ENCODE measurements at regions not wholly inside any gene's neighbourhood (a gene's known extent, or its start where the extent isn't known, plus 50 kb on each side); places are given as distances from the start of the nearest gene placed in this dataset.
A peak's percentile ranks its signal among the peaks of the same experiment; 100 is the strongest.
"Not testable (repeated sequence)": the region's sequence is repeated elsewhere in the genome, so short reads cannot be mapped to it uniquely, and the experiment has no call there.

DNA sequence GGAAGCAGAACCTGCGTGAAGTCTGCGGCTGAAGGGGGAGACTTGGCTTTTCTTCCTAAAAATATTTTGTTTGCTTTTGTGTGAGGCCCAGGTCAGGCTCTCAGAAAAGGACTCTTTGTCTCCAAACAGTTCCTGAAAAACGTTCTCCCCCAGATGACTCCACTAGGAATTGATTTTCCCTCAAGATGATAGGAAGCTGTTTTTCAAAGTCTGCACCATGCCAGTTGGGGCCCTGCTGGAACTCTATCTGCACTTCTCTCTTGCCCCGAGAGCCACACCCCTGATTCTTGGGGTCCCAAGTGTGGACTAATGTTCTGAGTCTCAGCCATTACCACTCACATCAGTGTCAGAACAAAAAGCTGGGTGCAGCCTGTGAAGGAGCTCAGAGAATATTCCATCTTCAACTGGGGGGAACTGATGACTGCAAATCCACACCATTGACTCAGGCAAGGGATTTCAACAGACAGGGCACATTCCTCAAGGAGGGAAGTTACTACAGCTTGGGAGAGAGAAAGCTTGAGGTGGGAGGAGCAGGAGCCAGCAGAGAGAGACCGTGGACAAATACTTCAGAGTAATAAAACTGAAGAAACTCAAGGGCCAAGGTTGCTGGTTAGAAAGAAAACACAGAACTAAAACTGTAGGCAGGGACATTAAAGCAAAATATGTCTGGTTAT, 768.3 kb downstream of the RNF144A start:
- H3K4me3 ChIP-seq (ENCODE audit: control insufficient read depth, low read depth, low read length), result no peak overlapping the region
- peak; percentile 60 for DNase-seq (ENCODE audit: low read depth)
- TF ChIP-seq, protein P1, sequence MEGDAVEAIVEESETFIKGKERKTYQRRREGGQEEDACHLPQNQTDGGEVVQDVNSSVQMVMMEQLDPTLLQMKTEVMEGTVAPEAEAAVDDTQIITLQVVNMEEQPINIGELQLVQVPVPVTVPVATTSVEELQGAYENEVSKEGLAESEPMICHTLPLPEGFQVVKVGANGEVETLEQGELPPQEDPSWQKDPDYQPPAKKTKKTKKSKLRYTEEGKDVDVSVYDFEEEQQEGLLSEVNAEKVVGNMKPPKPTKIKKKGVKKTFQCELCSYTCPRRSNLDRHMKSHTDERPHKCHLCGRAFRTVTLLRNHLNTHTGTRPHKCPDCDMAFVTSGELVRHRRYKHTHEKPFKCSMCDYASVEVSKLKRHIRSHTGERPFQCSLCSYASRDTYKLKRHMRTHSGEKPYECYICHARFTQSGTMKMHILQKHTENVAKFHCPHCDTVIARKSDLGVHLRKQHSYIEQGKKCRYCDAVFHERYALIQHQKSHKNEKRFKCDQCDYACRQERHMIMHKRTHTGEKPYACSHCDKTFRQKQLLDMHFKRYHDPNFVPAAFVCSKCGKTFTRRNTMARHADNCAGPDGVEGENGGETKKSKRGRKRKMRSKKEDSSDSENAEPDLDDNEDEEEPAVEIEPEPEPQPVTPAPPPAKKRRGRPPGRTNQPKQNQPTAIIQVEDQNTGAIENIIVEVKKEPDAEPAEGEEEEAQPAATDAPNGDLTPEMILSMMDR (conservative IDR thresholded peaks at IDR 0.05; ENCODE audit: control insufficient read depth, insufficient read depth, low read depth, low read length), result no peak

DNA sequence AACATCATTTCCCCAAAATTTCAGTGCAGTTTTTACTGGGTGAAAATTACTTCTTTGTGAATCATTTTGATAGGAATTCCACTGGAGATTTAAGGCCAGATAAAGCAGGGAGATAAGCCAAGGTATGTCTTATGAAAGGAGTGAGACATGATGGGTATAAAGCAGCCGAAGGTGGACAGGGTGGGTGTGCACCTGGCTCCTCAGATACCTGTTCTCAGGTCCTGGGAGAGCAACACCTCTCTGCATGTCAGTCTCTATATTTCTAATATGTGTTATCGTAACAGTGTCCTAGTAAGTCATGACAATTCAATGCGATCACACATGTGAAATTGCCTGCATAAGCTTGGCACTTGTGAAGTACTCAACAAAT, 768.8 kb downstream of the RNF144A start:
- TF ChIP-seq, protein P1 (conservative IDR thresholded peaks at IDR 0.05; ENCODE audit: control insufficient read depth, insufficient read depth, low read depth, low read length), result no peak
- H3K4me3 ChIP-seq (ENCODE audit: control insufficient read depth, low read depth, low read length), result no peak overlapping the region
- no peak for DNase-seq (ENCODE audit: low read depth)

DNA sequence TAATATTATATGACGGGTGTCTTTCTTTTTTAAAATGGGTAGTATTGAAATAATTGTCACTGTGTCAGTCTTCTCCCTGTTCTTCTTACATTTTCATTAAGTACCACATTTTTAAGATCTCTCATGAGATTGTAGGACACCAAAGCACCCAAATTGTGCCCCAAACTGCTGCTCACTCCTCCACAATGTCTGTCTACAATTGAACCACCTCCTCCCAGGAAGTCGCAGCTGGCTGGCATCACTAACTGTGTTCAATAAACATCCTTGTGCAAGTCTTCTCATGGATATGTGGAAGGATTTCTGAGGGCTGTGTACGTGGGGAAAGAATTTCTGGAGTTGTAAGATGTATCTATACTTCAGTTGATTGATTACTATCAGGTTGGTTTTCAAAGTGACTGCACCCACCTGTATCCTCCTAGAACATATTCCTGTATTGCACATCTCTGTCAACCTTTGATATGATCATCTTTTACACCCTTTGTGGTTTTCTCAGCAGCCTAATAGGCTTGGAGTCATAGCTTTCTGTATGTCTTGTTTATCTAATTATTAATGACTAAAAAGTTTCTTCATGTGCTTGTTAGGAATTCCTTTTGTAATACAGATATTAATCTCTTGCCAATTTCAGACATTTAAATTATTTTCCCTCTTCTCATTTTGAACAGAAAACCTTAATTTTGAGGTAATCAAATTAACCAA, 774.9 kb downstream of the RNF144A start:
- no peak overlapping the region for H3K4me3 ChIP-seq (ENCODE audit: control insufficient read depth, low read depth, low read length)
- TF ChIP-seq, protein P1 (conservative IDR thresholded peaks at IDR 0.05; ENCODE audit: control insufficient read depth, insufficient read depth, low read depth, low read length), result no peak
- peak; percentile 68 for DNase-seq (ENCODE audit: low read depth)

DNA sequence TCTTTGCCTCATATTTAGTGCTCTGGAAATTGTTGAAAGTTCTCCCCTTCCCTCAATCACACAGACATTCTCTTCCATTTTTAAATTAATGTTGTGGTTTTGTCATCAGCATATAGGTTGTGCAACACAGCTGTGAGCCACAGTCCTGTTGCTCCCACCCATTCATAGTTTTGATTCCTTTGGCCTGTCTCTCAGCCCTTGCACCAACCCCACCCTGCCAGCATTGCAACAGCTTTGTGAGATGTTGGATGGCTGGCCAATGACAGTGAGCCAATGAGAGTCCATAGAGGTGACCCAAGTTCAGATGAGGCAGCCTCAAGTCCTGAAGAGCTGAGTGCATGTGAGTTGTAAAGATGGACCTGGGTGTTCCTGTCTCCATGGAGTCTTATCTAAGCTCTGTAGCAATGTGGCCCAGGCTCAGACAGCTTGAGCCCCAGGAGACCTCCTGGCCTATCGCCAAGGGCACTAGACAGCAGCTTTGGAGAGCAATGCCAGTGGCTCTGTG, 775.5 kb downstream of the RNF144A start:
- peak; percentile 97 for DNase-seq (ENCODE audit: low read depth)
- no peak overlapping the region for H3K4me3 ChIP-seq (ENCODE audit: control insufficient read depth, low read depth, low read length)
- TF ChIP-seq, protein P1 (conservative IDR thresholded peaks at IDR 0.05; ENCODE audit: control insufficient read depth, insufficient read depth, low read depth, low read length), result no peak

- TF ChIP-seq, protein P1 (conservative IDR thresholded peaks at IDR 0.05; ENCODE audit: control insufficient read depth, insufficient read depth, low read depth, low read length), result no peak
Observed at GRCh38 chr2:7693246-7694075, 776.2 kb downstream of the RNF144A start.

GRCh38 chr2:7694076-7694985, 777.1 kb downstream of the RNF144A start:
- TF ChIP-seq, protein P1 (conservative IDR thresholded peaks at IDR 0.05; ENCODE audit: control insufficient read depth, insufficient read depth, low read depth, low read length), result no peak
- no peak for DNase-seq (ENCODE audit: low read depth)
- no peak overlapping the region for H3K4me3 ChIP-seq (ENCODE audit: control insufficient read depth, low read depth, low read length)

More at GRCh38 chr2:7693246-7694075, 776.2 kb downstream of the RNF144A start:
- no peak overlapping the region for H3K4me3 ChIP-seq (ENCODE audit: control insufficient read depth, low read depth, low read length)
- DNase-seq (ENCODE audit: low read depth), result no peak

DNA sequence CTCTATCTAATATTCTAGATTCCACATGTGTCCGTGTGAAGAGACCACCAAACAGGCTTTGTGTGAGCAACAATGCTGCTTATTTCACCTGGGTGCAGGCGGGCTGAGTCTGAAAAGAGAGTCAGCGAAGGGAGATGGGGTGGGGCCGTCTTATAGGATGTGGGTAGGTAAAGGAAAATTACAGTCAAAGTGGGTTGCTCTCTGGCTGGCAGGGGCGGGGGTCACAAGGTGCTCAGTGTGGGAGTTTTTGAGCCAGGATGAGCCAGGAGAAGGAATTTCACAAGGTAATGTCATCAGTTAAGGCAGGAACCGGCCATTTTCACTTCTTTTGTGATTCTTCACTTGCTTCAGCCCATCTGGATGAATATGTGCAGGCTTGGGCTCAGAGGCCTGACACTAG, 779.3 kb downstream of the RNF144A start:
- H3K4me3 ChIP-seq (ENCODE audit: control insufficient read depth, low read depth, low read length); DNase-seq (ENCODE audit: low read depth): not testable (repeated sequence)

All from fibroblast of mammary gland (primary cell).